ENCODE measurements at regions not wholly inside any gene's neighbourhood (a gene's known extent, or its start where the extent isn't known, plus 50 kb on each side); places are given as distances from the start of the nearest gene placed in this dataset.

DNA sequence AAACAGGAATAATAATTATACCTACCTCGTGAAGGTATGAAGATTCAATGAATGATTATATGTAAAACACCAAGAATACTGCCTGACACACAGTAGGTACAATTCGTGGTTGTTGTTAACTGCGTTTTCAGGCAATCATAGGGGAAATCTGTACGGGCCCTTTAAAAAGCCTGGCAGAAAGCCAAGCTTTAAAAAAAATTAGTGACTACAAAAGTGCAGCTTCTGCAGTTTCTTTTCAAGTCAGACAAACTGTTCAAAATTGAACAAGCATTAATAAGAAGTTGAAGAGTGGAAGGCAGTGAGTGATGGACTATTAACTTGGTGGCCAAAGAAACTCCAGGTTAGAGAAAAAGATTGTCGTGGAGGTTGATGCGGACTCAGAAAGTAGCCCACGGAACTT, 85.9 kb upstream of the TRIO start:
- H3K4me3 ChIP-seq (ENCODE audit: low read depth in 1 of 5, low read length in 5 of 5) = no peak overlapping the region
- no peaks in the 10 kb centered on the region for H3K27me3 ChIP-seq (ENCODE audit: control insufficient read depth in 5 of 5, insufficient read depth in 4 of 5, low read length in 5 of 5)
- H3K27ac ChIP-seq (ENCODE audit: low read depth, low read length) = no peak overlapping the region
- H3K9me3 ChIP-seq (ENCODE audit: control insufficient read depth in 5 of 5, low read length in 5 of 5) = peaks cover 0 to 5% (median 0%) of the 10 kb centered on the region in 5 donors
- H3K4me1 ChIP-seq (ENCODE audit: control insufficient read depth in 5 of 5, insufficient read depth in 5 of 5, low read length in 5 of 5) = no peaks in the 10 kb centered on the region
- H3K36me3 ChIP-seq (ENCODE audit: control insufficient read depth in 5 of 5, insufficient read depth in 5 of 5, low read length in 5 of 5) = no peaks in the 10 kb centered on the region
- no peak overlapping the region for H3K9ac ChIP-seq (ENCODE audit: low read length in 5 of 5)

DNA sequence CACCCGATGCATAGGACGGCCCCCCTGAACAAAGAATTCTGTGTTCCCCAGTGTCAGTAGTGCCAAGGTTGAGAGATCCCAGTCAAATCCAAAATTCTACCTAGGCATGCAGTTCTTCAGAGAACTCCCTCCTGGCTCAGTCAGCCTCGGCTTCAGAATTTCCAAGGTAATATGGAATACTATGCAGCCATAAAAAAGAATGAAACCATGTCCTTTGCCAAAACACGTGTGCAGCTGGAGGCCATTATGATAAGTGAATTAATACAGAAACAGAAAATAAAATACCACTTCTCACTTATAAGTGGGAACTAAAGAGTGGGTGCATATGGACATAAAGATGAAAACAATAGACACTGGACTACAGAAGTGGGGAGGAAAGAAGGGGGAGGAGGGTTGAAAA, 87.1 kb upstream of the TRIO start:
- Histone ChIP-seq H3K36me3 (ENCODE audit: control insufficient read depth in 5 of 5, insufficient read depth in 5 of 5, low read length in 5 of 5) (no peaks in the 10 kb centered on the region), H3K9ac (ENCODE audit: low read length in 5 of 5) (no peak overlapping the region), H3K4me3 (ENCODE audit: low read depth in 1 of 5, low read length in 5 of 5) (no peak overlapping the region), H3K27me3 (ENCODE audit: control insufficient read depth in 5 of 5, insufficient read depth in 4 of 5, low read length in 5 of 5) (no peaks in the 10 kb centered on the region), H3K9me3 (ENCODE audit: control insufficient read depth in 5 of 5, low read length in 5 of 5) (peaks cover 0 to 5% (median 0%) of the 10 kb centered on the region in 5 donors), H3K4me1 (ENCODE audit: control insufficient read depth in 5 of 5, insufficient read depth in 5 of 5, low read length in 5 of 5) (no peaks in the 10 kb centered on the region), H3K27ac (ENCODE audit: low read depth, low read length) (no peak overlapping the region)

DNA sequence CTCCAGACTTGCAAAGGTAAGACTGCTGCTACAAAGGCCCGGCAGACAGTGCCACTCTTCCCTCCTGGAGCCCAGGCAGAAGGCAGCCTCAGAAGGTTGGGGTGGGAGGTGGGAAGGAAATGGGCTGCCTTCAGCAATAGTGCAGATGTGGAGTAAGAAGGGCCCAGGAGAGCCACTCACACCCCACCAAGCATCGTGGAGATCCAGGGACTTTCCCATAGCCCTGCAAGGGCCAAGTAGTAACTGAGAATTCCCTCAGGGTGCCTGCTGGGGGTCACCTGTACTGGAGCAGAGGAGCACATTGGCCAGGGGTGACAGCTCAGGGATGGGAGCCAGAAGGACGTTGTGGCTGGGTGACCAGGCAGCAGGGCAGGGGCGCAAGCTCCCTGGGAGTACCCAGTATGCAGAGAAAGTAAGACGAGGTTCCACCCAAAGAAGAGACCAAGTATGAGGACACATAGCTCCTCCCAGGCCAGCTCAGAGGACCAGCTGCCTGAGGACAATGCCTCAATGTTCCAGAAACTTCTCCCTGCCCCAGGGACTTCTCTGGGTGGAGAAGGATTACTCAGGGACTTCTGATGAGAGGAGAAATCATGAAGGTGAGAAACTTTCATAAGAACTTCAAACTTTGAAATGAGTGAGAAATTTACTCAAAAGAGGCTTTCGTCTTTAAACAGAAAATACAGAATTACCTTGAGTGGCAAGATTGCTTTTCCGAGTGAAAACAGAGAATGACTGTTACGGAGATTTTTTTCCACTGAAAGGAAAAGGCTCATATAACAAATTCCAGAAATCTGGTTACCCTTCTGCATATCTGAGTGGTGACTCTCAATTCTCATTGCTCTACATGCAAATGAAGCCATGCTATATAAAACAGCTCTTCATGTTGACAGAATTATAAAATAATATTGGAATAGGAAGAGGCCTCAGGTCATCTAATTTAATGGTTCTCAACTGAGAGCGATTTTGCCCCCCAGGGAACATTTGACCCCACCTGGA, 87.9 kb upstream of the TRIO start:
- H3K4me3 ChIP-seq (ENCODE audit: low read depth in 1 of 5, low read length in 5 of 5) = no peak overlapping the region
- no peak overlapping the region for H3K9ac ChIP-seq (ENCODE audit: low read length in 5 of 5)
- peaks cover 0 to 5% (median 0%) of the 10 kb centered on the region in 5 donors for H3K9me3 ChIP-seq (ENCODE audit: control insufficient read depth in 5 of 5, low read length in 5 of 5)
- no peaks in the 10 kb centered on the region for H3K27me3 ChIP-seq (ENCODE audit: control insufficient read depth in 5 of 5, insufficient read depth in 4 of 5, low read length in 5 of 5)
- H3K4me1 ChIP-seq (ENCODE audit: control insufficient read depth in 5 of 5, insufficient read depth in 5 of 5, low read length in 5 of 5) = no peaks in the 10 kb centered on the region
- no peaks in the 10 kb centered on the region for H3K36me3 ChIP-seq (ENCODE audit: control insufficient read depth in 5 of 5, insufficient read depth in 5 of 5, low read length in 5 of 5)
- no peak overlapping the region for H3K27ac ChIP-seq (ENCODE audit: low read depth, low read length)

DNA sequence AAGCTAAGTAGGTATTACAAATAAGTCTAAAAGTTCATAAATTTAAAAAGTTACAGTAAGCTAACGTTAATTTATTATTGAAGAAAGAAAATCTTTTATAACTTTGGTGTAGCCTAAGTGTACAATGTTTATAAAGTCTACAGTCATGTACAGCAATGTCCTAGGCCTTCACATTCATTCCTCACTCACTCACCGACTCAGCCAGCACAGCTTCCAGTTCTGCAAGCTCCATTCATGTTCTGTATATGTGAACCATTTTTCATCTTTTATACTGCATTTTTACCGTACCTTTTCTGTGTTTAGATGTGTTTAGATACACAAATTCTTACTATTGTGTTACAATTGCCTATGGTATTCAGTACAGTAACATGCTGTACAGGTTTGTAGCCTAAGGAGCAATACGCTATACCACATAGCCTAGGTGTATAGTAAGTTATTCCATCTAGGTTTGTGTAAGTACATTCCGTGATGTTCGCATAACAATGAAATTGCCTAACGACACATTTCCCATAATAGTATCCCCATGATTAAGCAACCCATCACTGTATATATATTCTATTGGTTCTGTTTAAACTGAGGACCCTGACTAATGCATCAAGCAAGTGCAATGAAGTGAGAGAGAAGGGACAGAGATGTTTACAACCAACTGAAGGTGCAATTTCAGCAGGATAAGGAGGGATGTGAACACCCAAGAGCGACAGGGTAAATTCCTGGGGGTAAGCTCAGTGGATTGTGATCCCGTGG, 88.9 kb upstream of the TRIO start:
- Histone ChIP-seq H3K4me1 (ENCODE audit: control insufficient read depth in 5 of 5, insufficient read depth in 5 of 5, low read length in 5 of 5) (no peaks in the 10 kb centered on the region), H3K9me3 (ENCODE audit: control insufficient read depth in 5 of 5, low read length in 5 of 5) (peaks cover 0 to 5% (median 0%) of the 10 kb centered on the region in 5 donors), H3K9ac (ENCODE audit: low read length in 5 of 5) (no peak overlapping the region), H3K27me3 (ENCODE audit: control insufficient read depth in 5 of 5, insufficient read depth in 4 of 5, low read length in 5 of 5) (no peaks in the 10 kb centered on the region), H3K27ac (ENCODE audit: low read depth, low read length) (no peak overlapping the region), H3K36me3 (ENCODE audit: control insufficient read depth in 5 of 5, insufficient read depth in 5 of 5, low read length in 5 of 5) (no peaks in the 10 kb centered on the region), H3K4me3 (ENCODE audit: low read depth in 1 of 5, low read length in 5 of 5) (no peak overlapping the region)

DNA sequence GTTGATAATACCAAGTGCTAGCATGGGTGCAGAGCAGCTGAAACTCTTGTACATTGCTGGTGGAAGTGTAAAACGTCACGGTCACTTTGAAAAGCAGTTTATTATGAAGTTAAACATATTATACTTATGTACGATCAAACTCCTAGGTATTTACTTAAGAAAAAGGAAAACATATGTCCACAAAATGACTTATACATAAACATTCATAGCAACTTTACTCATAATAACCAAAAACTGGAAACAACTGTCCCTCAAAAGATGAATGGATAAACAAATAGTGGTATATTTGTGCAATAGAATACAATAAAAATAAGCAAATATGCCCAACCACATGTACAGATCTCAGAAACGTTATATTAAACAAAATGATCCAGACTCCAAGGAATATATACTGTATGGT, 92.3 kb upstream of the TRIO start:
- Histone ChIP-seq H3K27ac (ENCODE audit: low read depth, low read length) (no peak overlapping the region), H3K27me3 (ENCODE audit: control insufficient read depth in 5 of 5, insufficient read depth in 4 of 5, low read length in 5 of 5) (no peaks in the 10 kb centered on the region)

DNA sequence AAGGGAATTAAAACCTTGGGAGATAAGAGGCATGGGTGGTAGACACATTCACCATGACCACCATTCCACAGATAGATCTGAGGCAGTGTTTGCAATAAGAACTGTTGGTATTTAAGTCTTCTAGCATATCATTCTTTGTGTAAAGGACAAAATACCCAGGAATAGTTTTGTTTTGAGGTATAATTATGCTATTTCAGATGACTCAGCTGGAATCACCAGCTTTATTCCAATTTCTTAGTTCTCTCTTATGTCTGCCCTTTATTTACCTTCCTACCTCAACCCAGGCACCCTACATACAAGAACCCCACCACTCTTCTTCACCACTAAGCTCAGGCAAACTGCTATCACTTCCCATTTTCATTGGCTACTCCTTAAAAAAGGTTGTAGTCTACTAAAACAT, 94.7 kb upstream of the TRIO start:
- Histone ChIP-seq H3K9me3 (ENCODE audit: control insufficient read depth in 5 of 5, low read length in 5 of 5) (peaks cover 0 to 9% (median 0%) of the 10 kb centered on the region in 5 donors), H3K27ac (ENCODE audit: low read depth, low read length) (no peak overlapping the region), H3K4me1 (ENCODE audit: control insufficient read depth in 5 of 5, insufficient read depth in 5 of 5, low read length in 5 of 5) (no peaks in the 10 kb centered on the region), H3K4me3 (ENCODE audit: low read depth in 1 of 5, low read length in 5 of 5) (no peak overlapping the region), H3K36me3 (ENCODE audit: control insufficient read depth in 5 of 5, insufficient read depth in 5 of 5, low read length in 5 of 5) (no peaks in the 10 kb centered on the region), H3K27me3 (ENCODE audit: control insufficient read depth in 5 of 5, insufficient read depth in 4 of 5, low read length in 5 of 5) (no peaks in the 10 kb centered on the region), H3K9ac (ENCODE audit: low read length in 5 of 5) (no peak overlapping the region)

More for the DNA sequence above, 92.3 kb upstream of the TRIO start:
- no peaks in the 10 kb centered on the region for H3K36me3 ChIP-seq (ENCODE audit: control insufficient read depth in 5 of 5, insufficient read depth in 5 of 5, low read length in 5 of 5)
- no peak overlapping the region for H3K9ac ChIP-seq (ENCODE audit: low read length in 5 of 5)
- no peak overlapping the region for H3K4me3 ChIP-seq (ENCODE audit: low read depth in 1 of 5, low read length in 5 of 5)
- peaks cover 0 to 9% (median 0%) of the 10 kb centered on the region in 5 donors for H3K9me3 ChIP-seq (ENCODE audit: control insufficient read depth in 5 of 5, low read length in 5 of 5)
- no peaks in the 10 kb centered on the region for H3K4me1 ChIP-seq (ENCODE audit: control insufficient read depth in 5 of 5, insufficient read depth in 5 of 5, low read length in 5 of 5)

DNA sequence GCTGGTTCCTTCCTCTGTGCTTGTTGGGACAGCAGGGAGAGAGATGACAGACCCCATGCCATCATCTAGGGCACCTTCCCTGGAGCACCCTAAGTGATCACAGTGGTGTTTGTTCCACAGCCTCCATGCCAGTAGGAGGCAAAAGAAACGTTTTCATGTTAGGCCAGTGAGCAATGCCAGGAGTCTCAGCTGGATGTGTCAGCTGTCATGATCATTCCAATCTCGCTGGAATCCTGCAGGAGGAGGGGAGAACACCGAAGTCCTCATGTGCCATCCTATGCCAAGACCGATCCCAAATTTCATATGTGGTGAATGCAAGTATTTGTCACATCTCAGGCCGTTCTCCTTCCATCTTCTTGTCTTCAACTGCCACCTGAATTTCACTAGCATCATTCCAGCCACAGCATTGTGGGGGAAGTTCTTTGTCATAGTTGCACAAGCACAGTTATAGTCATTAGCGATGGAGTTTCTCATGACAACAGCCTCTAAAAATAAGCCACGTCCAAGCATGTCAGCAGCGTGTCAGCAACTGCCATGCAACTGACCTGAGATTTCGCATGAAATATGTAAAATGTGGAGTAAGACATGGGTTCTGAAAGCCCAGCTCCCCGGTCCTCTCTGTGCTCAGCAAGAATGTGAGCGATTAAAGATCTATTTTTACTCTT, 97.2 kb upstream of the DNAH5 start:
- Histone ChIP-seq H3K9me3 (ENCODE audit: control insufficient read depth in 5 of 5, low read length in 5 of 5) (no peaks in the 10 kb centered on the region), H3K27me3 (ENCODE audit: control insufficient read depth in 5 of 5, insufficient read depth in 4 of 5, low read length in 5 of 5) (peaks cover 0 to 19% (median 9%) of the 10 kb centered on the region in 5 donors), H3K4me1 (ENCODE audit: control insufficient read depth in 5 of 5, insufficient read depth in 5 of 5, low read length in 5 of 5) (peaks cover 0 to 9% (median 0%) of the 10 kb centered on the region in 5 donors), H3K27ac (ENCODE audit: low read depth, low read length) (no peak overlapping the region), H3K9ac (ENCODE audit: low read length in 5 of 5) (no peak overlapping the region), H3K4me3 (ENCODE audit: low read depth in 1 of 5, low read length in 5 of 5) (no peak overlapping the region), H3K36me3 (ENCODE audit: control insufficient read depth in 5 of 5, insufficient read depth in 5 of 5, low read length in 5 of 5) (no peaks in the 10 kb centered on the region)

DNA sequence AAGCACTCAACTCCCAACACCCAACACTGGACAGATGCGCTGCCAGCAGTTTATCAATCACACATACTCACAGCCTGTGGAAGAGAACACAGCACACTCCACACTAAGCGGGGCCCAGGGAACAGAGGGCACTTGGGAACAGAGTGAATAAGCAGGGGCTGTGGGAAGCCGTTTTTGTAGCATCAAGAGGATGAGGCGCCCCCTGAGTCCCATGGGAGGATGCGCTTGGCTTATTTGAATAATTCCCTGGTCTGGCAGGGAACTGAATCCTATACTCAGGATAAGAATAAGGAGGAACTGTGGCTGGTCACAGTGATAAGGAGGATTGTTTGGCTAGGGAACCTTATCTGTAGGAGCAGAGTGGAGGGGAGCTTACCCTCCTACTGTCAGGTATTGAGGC, 96.1 kb upstream of the DNAH5 start:
- H3K27me3 ChIP-seq (ENCODE audit: control insufficient read depth in 5 of 5, insufficient read depth in 4 of 5, low read length in 5 of 5) = peaks cover 0 to 19% (median 9%) of the 10 kb centered on the region in 5 donors
- H3K27ac ChIP-seq (ENCODE audit: low read depth, low read length) = no peak overlapping the region
- no peaks in the 10 kb centered on the region for H3K9me3 ChIP-seq (ENCODE audit: control insufficient read depth in 5 of 5, low read length in 5 of 5)
- H3K9ac ChIP-seq (ENCODE audit: low read length in 5 of 5) = no peak overlapping the region
- H3K4me1 ChIP-seq (ENCODE audit: control insufficient read depth in 5 of 5, insufficient read depth in 5 of 5, low read length in 5 of 5) = peaks cover 3 to 15% (median 7%) of the 10 kb centered on the region in 5 donors
- H3K36me3 ChIP-seq (ENCODE audit: control insufficient read depth in 5 of 5, insufficient read depth in 5 of 5, low read length in 5 of 5) = no peaks in the 10 kb centered on the region
- H3K4me3 ChIP-seq (ENCODE audit: low read depth in 1 of 5, low read length in 5 of 5) = no peak overlapping the region

DNA sequence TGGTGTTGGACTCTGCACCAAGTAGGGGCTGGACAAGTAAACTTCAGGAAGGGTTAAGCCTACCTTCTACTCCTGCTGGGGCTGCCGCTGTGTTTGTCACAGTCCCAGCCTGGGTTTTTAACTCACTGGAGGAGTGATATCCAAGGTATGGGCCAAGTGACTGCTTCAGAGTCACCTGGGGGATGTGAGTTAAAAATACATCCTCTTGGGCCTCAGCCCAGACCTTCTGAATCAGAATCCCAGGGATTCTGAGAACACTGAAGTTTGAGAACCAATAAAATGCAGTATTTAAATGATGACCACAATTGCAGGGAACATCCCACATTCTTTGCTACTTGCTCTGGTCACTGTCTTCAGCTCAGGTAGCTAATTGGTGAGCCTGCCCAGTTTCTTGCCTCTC, 95.1 kb upstream of the DNAH5 start:
- Histone ChIP-seq H3K9me3 (ENCODE audit: control insufficient read depth in 5 of 5, low read length in 5 of 5) (no peaks in the 10 kb centered on the region), H3K27ac (ENCODE audit: low read depth, low read length) (no peak overlapping the region), H3K4me3 (ENCODE audit: low read depth in 1 of 5, low read length in 5 of 5) (no peak overlapping the region), H3K27me3 (ENCODE audit: control insufficient read depth in 5 of 5, insufficient read depth in 4 of 5, low read length in 5 of 5) (peaks cover 0 to 19% (median 9%) of the 10 kb centered on the region in 5 donors), H3K4me1 (ENCODE audit: control insufficient read depth in 5 of 5, insufficient read depth in 5 of 5, low read length in 5 of 5) (peaks cover 4 to 19% (median 10%) of the 10 kb centered on the region in 5 donors), H3K9ac (ENCODE audit: low read length in 5 of 5) (no peak overlapping the region), H3K36me3 (ENCODE audit: control insufficient read depth in 5 of 5, insufficient read depth in 5 of 5, low read length in 5 of 5) (no peaks in the 10 kb centered on the region)

Measured in subcutaneous abdominal adipose tissue (tissue), 5 donors.